GM23338 (cell line): ENCODE measurements at regions not wholly inside any gene's neighbourhood (a gene's known extent, or its start where the extent isn't known, plus 50 kb on each side); places are given as distances from the start of the nearest gene placed in this dataset.

Experiments used
- ATAC-seq: fragments of 200-7000 bp; cut with Tn5 transposase; 3 replicates; pipeline ENCODE4 v1.9.1; 2020
- DNase-seq: peaks from one replicate; pipeline ENCODE4 v3.0.0-alpha.2; 2015; ENCODE audit warnings: low spot score
- H2AFZ ChIP-seq: fragments of 200-600 bp; sonication (generic); 2 replicates; pipeline ENCODE4 v1.8.0; 2016; ENCODE audit warnings: antibody characterized with exemption, mild to moderate bottlenecking, moderate library complexity
- H3F3A ChIP-seq: fragments of 200-600 bp; sonication (generic); replicated peaks from 2 replicates; pipeline ENCODE4 v1.8.0; 2017; ENCODE audit warnings: antibody characterized with exemption, mixed run types, low read depth
- H3K27ac ChIP-seq: fragments of 200-600 bp; sonication (generic); 2 replicates; pipeline ENCODE4 v1.6.1; 2016; ENCODE audit warnings: low read depth
- H3K27me3 ChIP-seq: fragments of 200-600 bp; sonication (generic); 2 replicates; pipeline ENCODE4 v1.8.0; 2016; ENCODE audit warnings: mild to moderate bottlenecking, mixed run types, moderate library complexity; ENCODE audit not compliant: insufficient read depth
- H3K36me3 ChIP-seq: fragments of 200-600 bp; sonication (generic); 2 replicates; pipeline ENCODE4 v1.8.0; 2016; ENCODE audit warnings: mild to moderate bottlenecking; ENCODE audit not compliant: insufficient read depth
- H3K4me1 ChIP-seq: fragments of 200-600 bp; sonication (generic); 2 replicates; pipeline ENCODE4 v1.8.0; 2016; ENCODE audit warnings: mild to moderate bottlenecking, moderate library complexity; ENCODE audit not compliant: insufficient read depth
- H3K4me2 ChIP-seq: fragments of 200-600 bp; sonication (generic); 2 replicates; pipeline ENCODE4 v1.7.1; 2017; ENCODE audit warnings: mixed run types
- H3K4me3 ChIP-seq: fragments of 200-600 bp; sonication (generic); 2 replicates; pipeline ENCODE4 v1.6.1; 2016; ENCODE audit warnings: mixed run types
- H3K79me2 ChIP-seq: fragments of 200-600 bp; sonication (generic); replicated peaks from 2 replicates; pipeline ENCODE4 v1.8.0; 2017; ENCODE audit warnings: mild to moderate bottlenecking; ENCODE audit not compliant: insufficient read depth
- H3K9me2 ChIP-seq: fragments of 200-600 bp; sonication (generic); 2 replicates; pipeline ENCODE4 v1.8.0; 2017; ENCODE audit not compliant: insufficient read depth
- H4K20me1 ChIP-seq: fragments of 200-600 bp; sonication (generic); replicated peaks from 2 replicates; pipeline ENCODE4 v1.8.0; 2017; ENCODE audit warnings: mild to moderate bottlenecking; ENCODE audit not compliant: insufficient read depth
- H3K27ac Mint-ChIP-seq: 2 replicates; pipeline ENCODE4 v1.8.0; 2020; ENCODE audit warnings: inconsistent platforms, mild to moderate bottlenecking, moderate library complexity, mixed read lengths
- H3K27me3 Mint-ChIP-seq: 3 replicates; pipeline ENCODE4 v1.8.0; 2022; ENCODE audit warnings: low read depth, mild to moderate bottlenecking, moderate library complexity, mixed read lengths, inconsistent platforms; ENCODE audit not compliant: insufficient read depth, poor library complexity
- H3K36me3 Mint-ChIP-seq: 3 replicates; pipeline ENCODE4 v1.8.0; 2021; ENCODE audit warnings: low read depth, mild to moderate bottlenecking, inconsistent platforms, moderate library complexity, mixed read lengths
- H3K4me1 Mint-ChIP-seq: 3 replicates; pipeline ENCODE4 v1.8.0; 2020; ENCODE audit warnings: mild to moderate bottlenecking, inconsistent platforms, mixed read lengths
- H3K4me3 Mint-ChIP-seq: 3 replicates; pipeline ENCODE4 v1.8.0; 2021; ENCODE audit warnings: moderate library complexity, mild to moderate bottlenecking, inconsistent platforms, mixed read lengths
- H3K9me3 Mint-ChIP-seq: 3 replicates; pipeline ENCODE4 v1.8.0; 2020; ENCODE audit warnings: moderate library complexity, mild to moderate bottlenecking, inconsistent platforms, mixed read lengths
- CREB1 ChIP-seq: fragments of 250-450 bp; sonication (Bioruptor Pico); IDR thresholded peaks from 2 replicates; pipeline ENCODE4 v1.5.0; 2020; ENCODE audit warnings: low read depth, mild to moderate bottlenecking, moderate library complexity
- EZH2 ChIP-seq: fragments of 200-600 bp; sonication (generic); IDR thresholded peaks from one replicate; pipeline ENCODE4 v1.8.0; 2017; ENCODE audit warnings: antibody characterized with exemption, mild to moderate bottlenecking, low read depth; ENCODE audit not compliant: unreplicated experiment
- EZH2phosphoT487 ChIP-seq: fragments of 200-600 bp; sonication (generic); IDR thresholded peaks from one replicate; pipeline ENCODE4 v1.8.1; 2018; ENCODE audit warnings: antibody characterized with exemption; ENCODE audit not compliant: unreplicated experiment
- JUNB ChIP-seq: IDR thresholded peaks from one replicate; pipeline ENCODE4 v1.6.1; 2016; ENCODE audit warnings: antibody characterized with exemption; ENCODE audit not compliant: unreplicated experiment
- NANOG ChIP-seq: IDR thresholded peaks from 2 replicates; pipeline ENCODE4 v1.6.1; 2016; ENCODE audit warnings: antibody characterized with exemption, borderline replicate concordance
- POLR2AphosphoS5 ChIP-seq: IDR thresholded peaks from 2 replicates; pipeline ENCODE4 v1.6.1; 2016; ENCODE audit warnings: antibody characterized with exemption, low read depth
- STAT1 ChIP-seq: IDR thresholded peaks from one replicate; pipeline ENCODE4 v1.6.1; 2016; ENCODE audit warnings: antibody characterized with exemption; ENCODE audit not compliant: unreplicated experiment
- ZNF114 ChIP-seq: fragments of 250-450 bp; sonication (Bioruptor Pico); IDR thresholded peaks from 2 replicates; pipeline ENCODE4 v1.5.0; 2020; ENCODE audit warnings: mild to moderate bottlenecking, moderate library complexity
- ZNF331 ChIP-seq: fragments of 250-450 bp; sonication (Bioruptor Pico); IDR thresholded peaks from 2 replicates; pipeline ENCODE4 v1.5.0; 2020; ENCODE audit warnings: low read depth, mild to moderate bottlenecking, moderate library complexity
- TF ChIP-seq, protein P1 (sequence below): fragments of 250-450 bp; sonication (Bioruptor Pico); IDR thresholded peaks from 2 replicates; pipeline ENCODE4 v1.5.0; 2020; ENCODE audit warnings: mild to moderate bottlenecking, moderate library complexity
- TF ChIP-seq, protein P2 (sequence below): IDR thresholded peaks from one replicate; pipeline ENCODE4 v1.6.1; 2018; ENCODE audit warnings: antibody characterized with exemption; ENCODE audit not compliant: unreplicated experiment
- TF ChIP-seq, protein P3 (sequence below): IDR thresholded peaks from 2 replicates; pipeline ENCODE4 v1.6.1; 2016; ENCODE audit warnings: antibody characterized with exemption
- TF ChIP-seq, protein P4 (sequence below), 2 experiments: fragments of 200-600 bp in 1 of 2; sonication (generic) in 1 of 2; conservative IDR thresholded peaks; 2 replicates each; pipeline versions ENCODE4 v1.5.1 to v1.6.1; 2016 to 2017; ENCODE audit warnings: antibody characterized with exemption in 2 of 2, low read depth in 2 of 2, mild to moderate bottlenecking in 2 of 2, moderate library complexity in 1 of 2

DNA sequence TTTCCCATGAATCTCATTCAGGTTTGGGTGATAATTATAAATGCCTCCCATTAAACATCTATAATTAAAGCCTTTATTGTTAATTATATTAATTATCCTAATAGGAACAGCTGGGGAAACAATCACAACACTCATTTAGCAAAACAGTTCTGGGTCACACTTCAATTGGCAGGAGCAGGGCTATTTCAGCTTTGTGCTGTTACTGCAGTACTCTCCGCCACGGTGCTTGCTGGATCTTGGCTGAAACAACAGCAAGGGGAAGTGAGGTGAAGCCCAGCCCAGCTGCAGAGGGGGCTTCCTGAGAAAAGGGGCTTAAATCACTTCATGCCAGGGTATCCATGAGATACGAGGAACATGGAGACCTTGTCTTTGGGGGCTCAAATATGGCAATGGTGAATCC, 79.5 kb upstream of the SOX11 start (continued):
- TF ChIP-seq, protein P1, sequence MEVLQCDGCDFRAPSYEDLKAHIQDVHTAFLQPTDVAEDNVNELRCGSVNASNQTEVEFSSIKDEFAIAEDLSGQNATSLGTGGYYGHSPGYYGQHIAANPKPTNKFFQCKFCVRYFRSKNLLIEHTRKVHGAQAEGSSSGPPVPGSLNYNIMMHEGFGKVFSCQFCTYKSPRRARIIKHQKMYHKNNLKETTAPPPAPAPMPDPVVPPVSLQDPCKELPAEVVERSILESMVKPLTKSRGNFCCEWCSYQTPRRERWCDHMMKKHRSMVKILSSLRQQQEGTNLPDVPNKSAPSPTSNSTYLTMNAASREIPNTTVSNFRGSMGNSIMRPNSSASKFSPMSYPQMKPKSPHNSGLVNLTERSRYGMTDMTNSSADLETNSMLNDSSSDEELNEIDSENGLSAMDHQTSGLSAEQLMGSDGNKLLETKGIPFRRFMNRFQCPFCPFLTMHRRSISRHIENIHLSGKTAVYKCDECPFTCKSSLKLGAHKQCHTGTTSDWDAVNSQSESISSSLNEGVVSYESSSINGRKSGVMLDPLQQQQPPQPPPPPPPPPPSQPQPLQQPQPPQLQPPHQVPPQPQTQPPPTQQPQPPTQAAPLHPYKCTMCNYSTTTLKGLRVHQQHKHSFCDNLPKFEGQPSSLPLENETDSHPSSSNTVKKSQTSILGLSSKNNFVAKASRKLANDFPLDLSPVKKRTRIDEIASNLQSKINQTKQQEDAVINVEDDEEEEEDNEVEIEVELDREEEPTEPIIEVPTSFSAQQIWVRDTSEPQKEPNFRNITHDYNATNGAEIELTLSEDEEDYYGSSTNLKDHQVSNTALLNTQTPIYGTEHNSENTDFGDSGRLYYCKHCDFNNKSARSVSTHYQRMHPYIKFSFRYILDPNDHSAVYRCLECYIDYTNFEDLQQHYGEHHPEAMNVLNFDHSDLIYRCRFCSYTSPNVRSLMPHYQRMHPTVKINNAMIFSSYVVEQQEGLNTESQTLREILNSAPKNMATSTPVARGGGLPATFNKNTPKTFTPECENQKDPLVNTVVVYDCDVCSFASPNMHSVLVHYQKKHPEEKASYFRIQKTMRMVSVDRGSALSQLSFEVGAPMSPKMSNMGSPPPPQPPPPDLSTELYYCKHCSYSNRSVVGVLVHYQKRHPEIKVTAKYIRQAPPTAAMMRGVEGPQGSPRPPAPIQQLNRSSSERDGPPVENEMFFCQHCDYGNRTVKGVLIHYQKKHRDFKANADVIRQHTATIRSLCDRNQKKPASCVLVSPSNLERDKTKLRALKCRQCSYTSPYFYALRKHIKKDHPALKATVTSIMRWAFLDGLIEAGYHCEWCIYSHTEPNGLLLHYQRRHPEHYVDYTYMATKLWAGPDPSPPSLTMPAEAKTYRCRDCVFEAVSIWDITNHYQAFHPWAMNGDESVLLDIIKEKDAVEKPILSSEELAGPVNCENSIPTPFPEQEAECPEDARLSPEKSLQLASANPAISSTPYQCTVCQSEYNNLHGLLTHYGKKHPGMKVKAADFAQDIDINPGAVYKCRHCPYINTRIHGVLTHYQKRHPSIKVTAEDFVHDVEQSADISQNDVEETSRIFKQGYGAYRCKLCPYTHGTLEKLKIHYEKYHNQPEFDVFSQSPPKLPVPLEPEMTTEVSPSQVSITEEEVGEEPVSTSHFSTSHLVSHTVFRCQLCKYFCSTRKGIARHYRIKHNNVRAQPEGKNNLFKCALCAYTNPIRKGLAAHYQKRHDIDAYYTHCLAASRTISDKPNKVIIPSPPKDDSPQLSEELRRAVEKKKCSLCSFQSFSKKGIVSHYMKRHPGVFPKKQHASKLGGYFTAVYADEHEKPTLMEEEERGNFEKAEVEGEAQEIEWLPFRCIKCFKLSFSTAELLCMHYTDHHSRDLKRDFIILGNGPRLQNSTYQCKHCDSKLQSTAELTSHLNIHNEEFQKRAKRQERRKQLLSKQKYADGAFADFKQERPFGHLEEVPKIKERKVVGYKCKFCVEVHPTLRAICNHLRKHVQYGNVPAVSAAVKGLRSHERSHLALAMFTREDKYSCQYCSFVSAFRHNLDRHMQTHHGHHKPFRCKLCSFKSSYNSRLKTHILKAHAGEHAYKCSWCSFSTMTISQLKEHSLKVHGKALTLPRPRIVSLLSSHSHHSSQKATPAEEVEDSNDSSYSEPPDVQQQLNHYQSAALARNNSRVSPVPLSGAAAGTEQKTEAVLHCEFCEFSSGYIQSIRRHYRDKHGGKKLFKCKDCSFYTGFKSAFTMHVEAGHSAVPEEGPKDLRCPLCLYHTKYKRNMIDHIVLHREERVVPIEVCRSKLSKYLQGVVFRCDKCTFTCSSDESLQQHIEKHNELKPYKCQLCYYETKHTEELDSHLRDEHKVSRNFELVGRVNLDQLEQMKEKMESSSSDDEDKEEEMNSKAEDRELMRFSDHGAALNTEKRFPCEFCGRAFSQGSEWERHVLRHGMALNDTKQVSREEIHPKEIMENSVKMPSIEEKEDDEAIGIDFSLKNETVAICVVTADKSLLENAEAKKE (CRISPR knock-in tag): no peak
- TF ChIP-seq ZNF331 (CRISPR knock-in tag): no peak
- no peak for TF ChIP-seq ZNF114

DNA sequence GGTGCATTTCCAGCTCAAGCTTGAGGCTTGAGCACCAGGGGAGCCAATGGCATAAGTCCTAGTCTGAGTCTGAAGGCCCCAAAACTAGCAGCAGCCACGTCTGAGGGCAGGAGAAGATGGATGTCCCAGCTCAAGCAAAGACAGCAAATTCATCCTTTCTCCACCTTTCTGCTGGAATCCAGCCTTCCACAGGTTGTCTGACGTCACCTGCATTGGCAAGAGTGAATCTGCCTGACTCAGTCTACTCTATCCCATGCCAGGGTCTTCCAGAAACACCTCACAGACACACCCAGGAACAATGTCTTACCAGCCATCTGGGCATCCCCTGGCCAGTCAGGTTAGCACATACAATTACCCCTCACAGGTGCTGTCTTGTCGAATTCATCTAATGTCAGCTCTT, 76.2 kb upstream of the SOX11 start:
- no peaks in the 10 kb centered on the region for H3K27me3 Mint-ChIP-seq
- H2AFZ ChIP-seq: no peak overlapping the region
- no peak for TF ChIP-seq ZNF114
- TF ChIP-seq NANOG: no peak
- TF ChIP-seq STAT1: no peak
- TF ChIP-seq, protein P2, sequence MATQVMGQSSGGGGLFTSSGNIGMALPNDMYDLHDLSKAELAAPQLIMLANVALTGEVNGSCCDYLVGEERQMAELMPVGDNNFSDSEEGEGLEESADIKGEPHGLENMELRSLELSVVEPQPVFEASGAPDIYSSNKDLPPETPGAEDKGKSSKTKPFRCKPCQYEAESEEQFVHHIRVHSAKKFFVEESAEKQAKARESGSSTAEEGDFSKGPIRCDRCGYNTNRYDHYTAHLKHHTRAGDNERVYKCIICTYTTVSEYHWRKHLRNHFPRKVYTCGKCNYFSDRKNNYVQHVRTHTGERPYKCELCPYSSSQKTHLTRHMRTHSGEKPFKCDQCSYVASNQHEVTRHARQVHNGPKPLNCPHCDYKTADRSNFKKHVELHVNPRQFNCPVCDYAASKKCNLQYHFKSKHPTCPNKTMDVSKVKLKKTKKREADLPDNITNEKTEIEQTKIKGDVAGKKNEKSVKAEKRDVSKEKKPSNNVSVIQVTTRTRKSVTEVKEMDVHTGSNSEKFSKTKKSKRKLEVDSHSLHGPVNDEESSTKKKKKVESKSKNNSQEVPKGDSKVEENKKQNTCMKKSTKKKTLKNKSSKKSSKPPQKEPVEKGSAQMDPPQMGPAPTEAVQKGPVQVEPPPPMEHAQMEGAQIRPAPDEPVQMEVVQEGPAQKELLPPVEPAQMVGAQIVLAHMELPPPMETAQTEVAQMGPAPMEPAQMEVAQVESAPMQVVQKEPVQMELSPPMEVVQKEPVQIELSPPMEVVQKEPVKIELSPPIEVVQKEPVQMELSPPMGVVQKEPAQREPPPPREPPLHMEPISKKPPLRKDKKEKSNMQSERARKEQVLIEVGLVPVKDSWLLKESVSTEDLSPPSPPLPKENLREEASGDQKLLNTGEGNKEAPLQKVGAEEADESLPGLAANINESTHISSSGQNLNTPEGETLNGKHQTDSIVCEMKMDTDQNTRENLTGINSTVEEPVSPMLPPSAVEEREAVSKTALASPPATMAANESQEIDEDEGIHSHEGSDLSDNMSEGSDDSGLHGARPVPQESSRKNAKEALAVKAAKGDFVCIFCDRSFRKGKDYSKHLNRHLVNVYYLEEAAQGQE: no peak
- no peak for TF ChIP-seq EZH2phosphoT487
- TF ChIP-seq CREB1 (CRISPR knock-in tag): no peak
- TF ChIP-seq, protein P3, sequence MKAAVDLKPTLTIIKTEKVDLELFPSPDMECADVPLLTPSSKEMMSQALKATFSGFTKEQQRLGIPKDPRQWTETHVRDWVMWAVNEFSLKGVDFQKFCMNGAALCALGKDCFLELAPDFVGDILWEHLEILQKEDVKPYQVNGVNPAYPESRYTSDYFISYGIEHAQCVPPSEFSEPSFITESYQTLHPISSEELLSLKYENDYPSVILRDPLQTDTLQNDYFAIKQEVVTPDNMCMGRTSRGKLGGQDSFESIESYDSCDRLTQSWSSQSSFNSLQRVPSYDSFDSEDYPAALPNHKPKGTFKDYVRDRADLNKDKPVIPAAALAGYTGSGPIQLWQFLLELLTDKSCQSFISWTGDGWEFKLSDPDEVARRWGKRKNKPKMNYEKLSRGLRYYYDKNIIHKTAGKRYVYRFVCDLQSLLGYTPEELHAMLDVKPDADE: no peak
- TF ChIP-seq EZH2: no peak
- TF ChIP-seq POLR2AphosphoS5: no peak
- no peak for TF ChIP-seq JUNB
- TF ChIP-seq, protein P4, sequence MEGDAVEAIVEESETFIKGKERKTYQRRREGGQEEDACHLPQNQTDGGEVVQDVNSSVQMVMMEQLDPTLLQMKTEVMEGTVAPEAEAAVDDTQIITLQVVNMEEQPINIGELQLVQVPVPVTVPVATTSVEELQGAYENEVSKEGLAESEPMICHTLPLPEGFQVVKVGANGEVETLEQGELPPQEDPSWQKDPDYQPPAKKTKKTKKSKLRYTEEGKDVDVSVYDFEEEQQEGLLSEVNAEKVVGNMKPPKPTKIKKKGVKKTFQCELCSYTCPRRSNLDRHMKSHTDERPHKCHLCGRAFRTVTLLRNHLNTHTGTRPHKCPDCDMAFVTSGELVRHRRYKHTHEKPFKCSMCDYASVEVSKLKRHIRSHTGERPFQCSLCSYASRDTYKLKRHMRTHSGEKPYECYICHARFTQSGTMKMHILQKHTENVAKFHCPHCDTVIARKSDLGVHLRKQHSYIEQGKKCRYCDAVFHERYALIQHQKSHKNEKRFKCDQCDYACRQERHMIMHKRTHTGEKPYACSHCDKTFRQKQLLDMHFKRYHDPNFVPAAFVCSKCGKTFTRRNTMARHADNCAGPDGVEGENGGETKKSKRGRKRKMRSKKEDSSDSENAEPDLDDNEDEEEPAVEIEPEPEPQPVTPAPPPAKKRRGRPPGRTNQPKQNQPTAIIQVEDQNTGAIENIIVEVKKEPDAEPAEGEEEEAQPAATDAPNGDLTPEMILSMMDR (conservative IDR thresholded peaks at IDR 0.05; ENCODE audit: low read depth in 2 of 2): no peak

More for the DNA sequence above, 76.2 kb upstream of the SOX11 start:
- Mint-ChIP-seq H3K4me1 (no peaks in the 10 kb centered on the region), H3K36me3 (no peaks in the 10 kb centered on the region), H3K9me3 (peaks cover 75% of the 10 kb centered on the region), H3K27ac (no peak overlapping the region), H3K4me3 (no peak overlapping the region)
- H3K4me2 ChIP-seq: no peak overlapping the region
- H4K20me1 ChIP-seq: no peaks in the 10 kb centered on the region
- no peaks in the 10 kb centered on the region for H3K27me3 ChIP-seq
- no peaks in the 10 kb centered on the region for H3K79me2 ChIP-seq
- H3K9me2 ChIP-seq: no peaks in the 10 kb centered on the region; the same call in 1 of the 2 replicates
- ATAC-seq: no peak
- H3K4me3 ChIP-seq: no peak overlapping the region
- no peaks in the 10 kb centered on the region for H3F3A ChIP-seq
- no peak overlapping the region for H3K27ac ChIP-seq
- no peaks in the 10 kb centered on the region for H3K4me1 ChIP-seq
- H3K36me3 ChIP-seq: no peaks in the 10 kb centered on the region
- no peak for DNase-seq
